Fibroblast of the conjunctiva (primary cell): ENCODE measurements at regions not wholly inside any gene's neighbourhood (a gene's known extent, or its start where the extent isn't known, plus 50 kb on each side); places are given as distances from the start of the nearest gene placed in this dataset.

ENCODE experiments used
- DNase-seq: peaks from one replicate; pipeline ENCODE4 v3.0.0-alpha.2; 2010; ENCODE audit warnings: low read depth

- DNase-seq, result no peak
Observed at GRCh38 chrX:80098038-80098437, 83.5 kb downstream of the TBX22 start.

GRCh38 chrX:80120335-80120734 is 105.8 kb downstream of the TBX22 start:
- DNase-seq, result no peak

GRCh38 chrX:80138938-80139337 is 124.4 kb downstream of the TBX22 start:
- DNase-seq, result no peak

GRCh38 chrX:80139564-80139963 is 125.0 kb downstream of the TBX22 start:
- no peak for DNase-seq

- no peak for DNase-seq
Observed at GRCh38 chrX:80170581-80170980, 156.0 kb downstream of the TBX22 start.

GRCh38 chrX:80173261-80173660 is 158.7 kb downstream of the TBX22 start:
- DNase-seq, result no peak

GRCh38 chrX:80174925-80175574 is 160.5 kb downstream of the TBX22 start:
- no peak for DNase-seq

GRCh38 chrX:80181079-80181478 is 166.5 kb downstream of the TBX22 start:
- no peak for DNase-seq

GRCh38 chrX:80184854-80185253 is 170.3 kb downstream of the TBX22 start:
- no peak for DNase-seq

GRCh38 chrX:80206647-80207046 is 192.1 kb downstream of the TBX22 start:
- no peak for DNase-seq

GRCh38 chrX:80207327-80207726 is 192.8 kb downstream of the TBX22 start:
- no peak for DNase-seq

- peak; percentile 14 for DNase-seq
Observed at GRCh38 chrX:80216086-80216485, 201.5 kb downstream of the TBX22 start.

GRCh38 chrX:80223982-80224579 is 196.2 kb upstream of the TENT5D start:
- DNase-seq, result no peak

- no peak for DNase-seq
Observed at GRCh38 chrX:80229626-80230025, 190.6 kb upstream of the TENT5D start.

- DNase-seq, result no peak
Observed at GRCh38 chrX:80237072-80237471, 183.2 kb upstream of the TENT5D start.

GRCh38 chrX:80246271-80246670 is 174.0 kb upstream of the TENT5D start:
- no peak for DNase-seq

GRCh38 chrX:80266287-80266686 is 154.0 kb upstream of the TENT5D start:
- no peak for DNase-seq

- DNase-seq, result no peak
Observed at GRCh38 chrX:80266979-80267378, 153.3 kb upstream of the TENT5D start.

- no peak for DNase-seq
Observed at GRCh38 chrX:80267790-80268189, 152.5 kb upstream of the TENT5D start.

GRCh38 chrX:80282535-80282934 is 137.7 kb upstream of the TENT5D start:
- DNase-seq, result no peak

- DNase-seq, result peak; percentile 10
Observed at GRCh38 chrX:80285131-80285773, 135.0 kb upstream of the TENT5D start.

GRCh38 chrX:80290834-80291233 is 129.4 kb upstream of the TENT5D start:
- no peak for DNase-seq

GRCh38 chrX:80293354-80293753 is 126.9 kb upstream of the TENT5D start:
- DNase-seq, result no peak

- no peak for DNase-seq
Observed at GRCh38 chrX:80306007-80306406, 114.2 kb upstream of the TENT5D start.
